GM19025 (cell line): ENCODE measurements at regions not wholly inside any gene's neighbourhood (a gene's known extent, or its start where the extent isn't known, plus 50 kb on each side); places are given as distances from the start of the nearest gene placed in this dataset.

Experiments
- ATAC-seq: cut with Tn5 transposase; IDR thresholded peaks from one replicate; pipeline ENCODE4 v1.9.1; 2021; ENCODE audit warnings: mild to moderate bottlenecking, low read depth, moderate library complexity; ENCODE audit not compliant: unreplicated experiment

GRCh38 chr2:226155093-226155875 lies 644.3 kb downstream of the IRS1 start:
- no peak for ATAC-seq

- no peak for ATAC-seq
Observed at GRCh38 chr2:226154610-226155009, 645.0 kb downstream of the IRS1 start.

- ATAC-seq: no peak
Observed at GRCh38 chr2:226153553-226153952, 646.1 kb downstream of the IRS1 start.

DNA sequence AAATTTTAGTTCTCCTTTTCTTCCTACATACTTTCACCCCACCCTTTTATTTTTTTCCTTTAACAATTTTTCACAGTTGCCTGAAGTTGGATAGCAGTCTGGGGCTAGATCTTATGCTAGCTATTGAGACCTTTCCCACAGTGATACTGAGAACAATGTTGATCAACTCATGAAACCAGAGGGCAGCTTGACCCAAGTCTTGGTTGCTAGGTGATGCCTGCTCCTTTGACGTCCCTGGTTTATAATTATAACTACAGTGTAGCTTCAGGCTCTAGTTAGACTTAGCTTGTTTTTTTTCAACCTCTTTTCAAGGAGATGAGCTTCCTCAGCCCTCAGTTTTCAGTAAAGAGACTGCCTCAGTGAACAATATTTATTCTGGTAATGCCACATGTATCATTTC lies 648.5 kb downstream of the IRS1 start:
- no peak for ATAC-seq

GRCh38 chr2:226143091-226143490 lies 656.5 kb downstream of the IRS1 start:
- ATAC-seq: no peak

- no peak for ATAC-seq
Observed at GRCh38 chr2:226142463-226142862, 657.2 kb downstream of the IRS1 start.

DNA sequence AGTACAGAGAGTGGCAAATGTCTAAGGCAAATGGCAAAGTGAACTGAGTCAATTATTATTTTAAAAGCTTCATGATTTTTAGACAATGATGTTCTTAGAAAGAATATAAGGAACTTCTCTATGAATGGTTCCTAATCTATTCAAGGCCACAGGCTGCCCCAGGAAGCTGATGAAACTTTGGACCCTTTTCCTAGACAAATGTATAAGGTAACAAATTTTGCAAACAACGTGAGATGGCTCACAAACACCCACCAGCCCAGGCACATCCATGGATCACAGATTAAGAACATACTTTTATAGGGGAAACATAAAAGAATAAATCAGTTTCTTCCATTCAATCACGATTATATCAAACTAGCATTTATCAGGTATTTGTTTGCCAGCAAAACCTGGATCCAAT lies 659.0 kb downstream of the IRS1 start:
- no peak for ATAC-seq

DNA sequence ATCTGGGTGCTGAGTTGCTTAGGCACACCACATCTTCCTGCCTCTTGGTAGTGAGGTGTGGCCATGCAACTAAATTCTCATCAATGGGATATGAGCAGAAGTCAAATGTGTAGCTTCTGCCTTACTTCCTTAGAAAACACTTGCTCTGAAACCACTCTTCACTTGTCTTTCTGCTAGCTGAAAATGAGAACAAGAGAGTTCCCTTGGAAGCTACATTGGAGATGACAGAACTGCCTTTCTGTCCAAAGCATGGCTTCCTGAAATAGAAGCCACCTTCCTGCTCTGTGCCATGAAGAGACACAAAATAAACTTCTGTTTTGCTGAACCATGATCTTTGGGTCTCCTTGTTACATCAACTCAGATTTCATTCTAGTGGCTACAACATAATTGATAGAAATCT lies 659.9 kb downstream of the IRS1 start:
- ATAC-seq: no peak

GRCh38 chr2:226137201-226137811 lies 662.3 kb downstream of the IRS1 start:
- ATAC-seq: no peak

- no peak for ATAC-seq
Observed at GRCh38 chr2:226136739-226137138, 662.9 kb downstream of the IRS1 start.

GRCh38 chr2:226135861-226136548 lies 663.6 kb downstream of the IRS1 start:
- no peak for ATAC-seq

GRCh38 chr2:226132323-226133215 lies 667.1 kb downstream of the IRS1 start:
- no peak for ATAC-seq

DNA sequence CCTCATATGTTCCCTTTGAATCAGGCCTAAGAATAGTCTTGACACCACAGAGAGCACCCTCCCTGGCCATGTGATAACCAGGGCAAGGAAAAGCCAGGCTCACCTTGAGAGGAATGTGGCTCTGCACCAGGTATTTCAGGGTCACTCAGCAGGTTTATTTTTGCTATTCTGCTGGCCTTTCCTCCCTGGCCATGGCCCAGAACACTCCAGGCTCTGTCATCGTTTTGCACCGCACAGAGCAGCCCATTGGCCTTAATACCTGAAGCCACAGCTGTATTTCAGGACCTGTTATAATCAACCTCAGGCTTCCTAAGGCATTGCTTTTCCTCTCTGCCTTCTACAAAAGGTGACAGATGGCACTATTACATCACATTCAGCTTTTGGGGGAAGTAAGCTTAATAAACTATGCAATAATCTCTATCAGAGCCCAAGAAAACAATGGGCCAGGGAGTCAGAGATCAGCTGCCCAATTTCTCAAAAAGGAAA lies 668.3 kb downstream of the IRS1 start:
- ATAC-seq: no peak

DNA sequence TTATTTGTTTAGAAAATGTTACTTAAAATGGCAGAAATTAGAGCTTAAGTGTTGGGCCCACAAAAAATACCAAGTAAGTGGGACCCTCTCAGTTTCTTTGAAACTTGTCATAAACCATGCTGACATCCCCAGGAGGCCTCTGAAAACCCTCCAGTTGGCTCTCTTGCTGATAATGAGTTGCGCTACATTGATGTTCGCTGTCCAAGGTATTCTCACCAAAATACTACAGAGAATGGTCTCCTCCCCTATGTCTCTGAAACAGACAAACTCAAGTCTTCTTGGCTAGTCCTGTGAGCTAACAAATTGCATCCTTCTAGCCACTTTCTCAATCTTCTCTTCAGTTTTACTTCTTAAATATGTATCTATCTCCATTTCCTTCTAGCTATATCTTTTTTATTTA lies 669.4 kb downstream of the IRS1 start:
- no peak for ATAC-seq

GRCh38 chr2:226127682-226128081 lies 671.9 kb downstream of the IRS1 start:
- no peak for ATAC-seq

GRCh38 chr2:226126104-226126503 lies 673.5 kb downstream of the IRS1 start:
- ATAC-seq: no peak

GRCh38 chr2:226125176-226125883 lies 674.3 kb downstream of the IRS1 start:
- no peak for ATAC-seq

GRCh38 chr2:226124548-226125011 lies 675.0 kb downstream of the IRS1 start:
- ATAC-seq: no peak

GRCh38 chr2:226123300-226123699 lies 676.3 kb downstream of the IRS1 start:
- ATAC-seq: no peak

DNA sequence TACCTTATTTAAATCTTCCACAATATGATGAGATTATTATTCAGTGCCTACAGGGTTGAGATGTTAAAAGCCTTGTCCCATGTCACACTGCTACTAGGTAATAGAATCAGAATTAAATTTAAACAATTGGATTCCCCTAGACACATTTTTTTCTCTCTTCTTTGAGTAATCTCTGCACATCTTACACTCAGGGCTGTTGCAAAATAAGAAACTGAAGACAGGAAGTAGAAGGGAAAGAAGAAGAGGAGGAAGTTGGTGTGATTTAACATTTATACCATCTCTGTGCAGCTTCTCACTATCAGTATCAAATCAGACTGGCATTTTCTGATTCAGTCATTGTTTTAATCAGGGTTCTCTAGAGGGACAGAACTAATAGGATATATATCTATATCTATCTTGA lies 677.6 kb downstream of the IRS1 start:
- no peak for ATAC-seq
